HAP-1 (cell line): ENCODE measurements at regions not wholly inside any gene's neighbourhood (a gene's known extent, or its start where the extent isn't known, plus 50 kb on each side); places are given as distances from the start of the nearest gene placed in this dataset.

Experiments
- DNase-seq, 2 experiments: peaks; one replicate each; pipeline ENCODE4 v3.0.0-alpha.2; 2016 to 2020; ENCODE audit warnings: low spot score in 2 of 2
- H3K27me3 ChIP-seq: fragments of 250-450 bp; sonication (Bioruptor Pico); 2 replicates; pipeline ENCODE4 v1.5.1; 2020; ENCODE audit warnings: low read depth, mild to moderate bottlenecking, moderate library complexity
- H3K36me3 ChIP-seq: fragments of 250-450 bp; sonication (Bioruptor Pico); replicated peaks from 2 replicates; pipeline ENCODE4 v1.5.1; 2020; ENCODE audit warnings: mild to moderate bottlenecking
- H3K4me1 ChIP-seq: fragments of 250-450 bp; sonication (Bioruptor Pico); 2 replicates; pipeline ENCODE4 v1.5.1; 2020; ENCODE audit warnings: mild to moderate bottlenecking
- H3K4me3 ChIP-seq: fragments of 250-450 bp; sonication (Bioruptor Pico); 2 replicates; pipeline ENCODE4 v1.5.1; 2020; ENCODE audit warnings: mild to moderate bottlenecking, moderate library complexity
- H3K9me3 ChIP-seq: fragments of 250-450 bp; sonication (Bioruptor Pico); 2 replicates; pipeline ENCODE4 v1.5.1; 2020; ENCODE audit warnings: mild to moderate bottlenecking, moderate library complexity
- in situ Hi-C: fragments of 300-500 bp; cut with MboI; formaldehyde crosslinking; loops from 3 replicates; pipeline ENCODE4 v1.14.3; 2020; ENCODE audit warnings: low sequenced_read_pairs, inconsistent platforms, mixed read lengths

- H3K36me3 ChIP-seq = no peaks in the 10 kb centered on the region
- in situ Hi-C loops = no loop called here
- DNase-seq = no peak
- no peaks in the 10 kb centered on the region for H3K4me1 ChIP-seq
- no peaks in the 10 kb centered on the region for H3K27me3 ChIP-seq
- no peak overlapping the region for H3K4me3 ChIP-seq
- H3K9me3 ChIP-seq = no peaks in the 10 kb centered on the region
These were observed 934.9 kb upstream of the CADM2 start for GRCh38 chr3:84023842-84024241.

- in situ Hi-C loops = no loop called here
- H3K27me3 ChIP-seq = no peaks in the 10 kb centered on the region
- H3K4me3 ChIP-seq = no peak overlapping the region
- no peaks in the 10 kb centered on the region for H3K36me3 ChIP-seq
- no peaks in the 10 kb centered on the region for H3K9me3 ChIP-seq
- DNase-seq = no peak
- H3K4me1 ChIP-seq = no peaks in the 10 kb centered on the region
These were observed 919.7 kb upstream of the CADM2 start for GRCh38 chr3:84039099-84039498.

- no peaks in the 10 kb centered on the region for H3K27me3 ChIP-seq
- DNase-seq = no peak
- no peak overlapping the region for H3K4me3 ChIP-seq
- no peaks in the 10 kb centered on the region for H3K36me3 ChIP-seq
- H3K9me3 ChIP-seq = no peaks in the 10 kb centered on the region
- in situ Hi-C loops = no loop called here
- no peaks in the 10 kb centered on the region for H3K4me1 ChIP-seq
These were observed 916.2 kb upstream of the CADM2 start for GRCh38 chr3:84042399-84043106.

- Histone ChIP-seq H3K4me3 (no peak overlapping the region), H3K27me3 (no peaks in the 10 kb centered on the region), H3K36me3 (no peaks in the 10 kb centered on the region), H3K4me1 (no peaks in the 10 kb centered on the region), H3K9me3 (no peaks in the 10 kb centered on the region)
- DNase-seq = peak in 1 of 2 experiments; percentile 12
- in situ Hi-C loops = no loop called here
These were observed 891.9 kb upstream of the CADM2 start for GRCh38 chr3:84066915-84067314.

GRCh38 chr3:84073664-84074063 lies 885.1 kb upstream of the CADM2 start:
- Histone ChIP-seq H3K4me1 (no peaks in the 10 kb centered on the region), H3K9me3 (no peaks in the 10 kb centered on the region), H3K4me3 (no peak overlapping the region), H3K36me3 (no peaks in the 10 kb centered on the region), H3K27me3 (no peaks in the 10 kb centered on the region)
- DNase-seq = no peak
- in situ Hi-C loops = no loop called here

- Histone ChIP-seq H3K9me3 (no peaks in the 10 kb centered on the region), H3K27me3 (no peaks in the 10 kb centered on the region), H3K4me1 (no peaks in the 10 kb centered on the region), H3K36me3 (no peaks in the 10 kb centered on the region), H3K4me3 (no peak overlapping the region)
- in situ Hi-C loops = no loop called here
- DNase-seq = no peak
These were observed 884.0 kb upstream of the CADM2 start for GRCh38 chr3:84074767-84075166.

- peak; percentile 12 to 23 for DNase-seq
- H3K27me3 ChIP-seq = no peaks in the 10 kb centered on the region
- in situ Hi-C loops = no loop called here
- H3K4me1 ChIP-seq = no peaks in the 10 kb centered on the region
- H3K4me3 ChIP-seq = no peak overlapping the region
- H3K36me3 ChIP-seq = no peaks in the 10 kb centered on the region
- H3K9me3 ChIP-seq = no peaks in the 10 kb centered on the region
These were observed 881.3 kb upstream of the CADM2 start for GRCh38 chr3:84077479-84077878.

- no peaks in the 10 kb centered on the region for H3K9me3 ChIP-seq
- no peaks in the 10 kb centered on the region for H3K27me3 ChIP-seq
These were observed 876.1 kb upstream of the CADM2 start for GRCh38 chr3:84082726-84083125.

GRCh38 chr3:84092907-84093306 lies 865.9 kb upstream of the CADM2 start:
- H3K9me3 ChIP-seq = no peaks in the 10 kb centered on the region

More at GRCh38 chr3:84082726-84083125, 876.1 kb upstream of the CADM2 start:
- Histone ChIP-seq H3K4me3 (no peak overlapping the region), H3K4me1 (no peaks in the 10 kb centered on the region), H3K36me3 (no peaks in the 10 kb centered on the region)
- in situ Hi-C loops = no loop called here
- DNase-seq = no peak

GRCh38 chr3:84096188-84096587 lies 862.6 kb upstream of the CADM2 start:
- in situ Hi-C loops = no loop called here
- no peak overlapping the region for H3K4me3 ChIP-seq

More at GRCh38 chr3:84092907-84093306, 865.9 kb upstream of the CADM2 start:
- no peak for DNase-seq
- H3K27me3 ChIP-seq = no peaks in the 10 kb centered on the region
- in situ Hi-C loops = no loop called here
- H3K4me1 ChIP-seq = peaks cover 3% of the 10 kb centered on the region; the same call in 1 of the 2 replicates
- H3K36me3 ChIP-seq = no peaks in the 10 kb centered on the region
- no peak overlapping the region for H3K4me3 ChIP-seq

GRCh38 chr3:84100861-84101260 lies 857.9 kb upstream of the CADM2 start:
- Histone ChIP-seq H3K4me3 (no peak overlapping the region), H3K36me3 (no peaks in the 10 kb centered on the region), H3K9me3 (no peaks in the 10 kb centered on the region), H3K27me3 (no peaks in the 10 kb centered on the region), H3K4me1 (no peaks in the 10 kb centered on the region)
- in situ Hi-C loops = no loop called here
- DNase-seq = no peak

More at GRCh38 chr3:84096188-84096587, 862.6 kb upstream of the CADM2 start:
- no peak for DNase-seq
- Histone ChIP-seq H3K4me1 (peaks cover 3% of the 10 kb centered on the region; the same call in 1 of the 2 replicates), H3K9me3 (no peaks in the 10 kb centered on the region), H3K36me3 (no peaks in the 10 kb centered on the region), H3K27me3 (no peaks in the 10 kb centered on the region)

- in situ Hi-C loops = no loop called here
- Histone ChIP-seq H3K4me3 (no peak overlapping the region), H3K36me3 (no peaks in the 10 kb centered on the region), H3K27me3 (no peaks in the 10 kb centered on the region), H3K9me3 (no peaks in the 10 kb centered on the region), H3K4me1 (peaks cover 30% of the 10 kb centered on the region)
- peak; percentile 40 to 98 for DNase-seq
These were observed 850.3 kb upstream of the CADM2 start for GRCh38 chr3:84108442-84108971.

GRCh38 chr3:84109911-84110310 lies 848.9 kb upstream of the CADM2 start:
- in situ Hi-C loops = no loop called here
- Histone ChIP-seq H3K9me3 (no peaks in the 10 kb centered on the region), H3K27me3 (no peaks in the 10 kb centered on the region), H3K4me3 (no peak overlapping the region), H3K36me3 (no peaks in the 10 kb centered on the region), H3K4me1 (peaks cover 30% of the 10 kb centered on the region)
- peak in 1 of 2 experiments; percentile 96 for DNase-seq

- DNase-seq = no peak
- Histone ChIP-seq H3K4me1 (peaks cover 30% of the 10 kb centered on the region), H3K4me3 (no peak overlapping the region), H3K27me3 (no peaks in the 10 kb centered on the region), H3K36me3 (no peaks in the 10 kb centered on the region), H3K9me3 (no peaks in the 10 kb centered on the region)
- in situ Hi-C loops = no loop called here
These were observed 848.0 kb upstream of the CADM2 start for GRCh38 chr3:84110787-84111186.
